ENCODE measurements at regions not wholly inside any gene's neighbourhood (a gene's known extent, or its start where the extent isn't known, plus 50 kb on each side); places are given as distances from the start of the nearest gene placed in this dataset.

DNA sequence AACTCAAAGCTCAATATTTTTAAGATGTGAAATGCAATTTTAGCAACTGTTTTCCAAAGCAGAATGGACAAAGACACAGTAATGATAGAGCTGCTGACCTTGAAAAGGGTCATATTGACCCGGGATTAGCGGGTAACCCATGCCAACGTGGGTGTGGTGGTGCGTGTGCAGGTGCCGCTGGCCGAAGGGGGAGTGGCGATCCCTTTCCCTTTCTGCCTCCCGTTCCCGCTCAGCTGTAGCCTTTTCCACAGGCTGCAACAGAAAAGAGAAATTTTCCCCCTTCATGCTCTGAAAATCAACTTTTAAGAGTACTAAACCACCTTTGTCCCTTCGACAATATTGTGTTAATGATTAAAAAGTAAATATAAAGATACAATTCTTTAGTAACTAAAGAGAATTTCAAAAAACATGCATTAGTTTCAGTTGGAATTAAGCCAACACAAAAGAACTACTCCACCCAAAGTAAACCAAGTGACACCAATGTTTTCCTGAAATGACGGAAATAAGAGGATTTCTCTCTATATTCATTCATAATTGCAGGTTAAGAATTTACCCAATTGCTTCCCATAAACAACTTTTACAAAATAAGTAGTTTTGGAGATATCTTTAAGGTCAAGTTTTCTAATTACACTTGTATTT is 105.2 kb downstream of the ZNF608 start:
- H3K4me1 ChIP-seq (ENCODE audit: control insufficient read depth, insufficient read depth, low read length): peaks cover 19% of the 10 kb centered on the region
- no peaks in the 10 kb centered on the region for H3K36me3 ChIP-seq (ENCODE audit: control insufficient read depth, insufficient read depth, low read length)
- no peaks in the 10 kb centered on the region for H3K9me3 ChIP-seq (ENCODE audit: control insufficient read depth, low read length)
- H3K9ac ChIP-seq (ENCODE audit: low read length): no peak overlapping the region
- H3K27me3 ChIP-seq (ENCODE audit: control insufficient read depth, insufficient read depth, low read length): no peaks in the 10 kb centered on the region
- no peak overlapping the region for H3K4me3 ChIP-seq (ENCODE audit: low read length)

DNA sequence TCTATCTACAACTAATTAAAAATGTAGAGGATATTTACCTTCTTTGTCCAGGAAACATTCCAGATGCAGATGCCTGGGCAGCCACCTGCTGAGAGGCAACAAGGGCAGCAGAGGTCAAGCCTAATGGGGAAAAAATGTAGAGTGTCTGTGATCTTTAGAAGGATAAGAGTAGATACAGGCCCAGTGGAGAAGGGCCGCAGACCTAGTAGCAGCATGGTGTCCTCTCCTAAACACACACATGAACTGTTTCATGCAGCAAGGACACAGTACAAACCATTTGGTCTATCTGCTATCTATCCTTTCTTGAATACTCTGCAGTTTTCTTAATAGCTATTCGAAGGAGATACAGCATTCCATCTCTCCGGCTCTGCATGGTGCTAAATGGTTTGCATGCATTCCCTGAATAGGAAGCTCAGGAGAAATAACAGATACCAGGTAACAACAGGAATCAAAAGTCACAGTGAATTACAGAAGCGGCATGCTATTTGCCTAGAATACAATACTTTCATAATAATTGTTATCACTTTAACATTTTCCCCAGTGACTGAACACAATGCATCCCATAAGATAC is 107.3 kb downstream of the ZNF608 start:
- Histone ChIP-seq H3K36me3 (ENCODE audit: control insufficient read depth, insufficient read depth, low read length) (no peaks in the 10 kb centered on the region), H3K27me3 (ENCODE audit: control insufficient read depth, insufficient read depth, low read length) (no peaks in the 10 kb centered on the region), H3K9me3 (ENCODE audit: control insufficient read depth, low read length) (no peaks in the 10 kb centered on the region), H3K4me3 (ENCODE audit: low read length) (no peak overlapping the region), H3K9ac (ENCODE audit: low read length) (no peak overlapping the region), H3K4me1 (ENCODE audit: control insufficient read depth, insufficient read depth, low read length) (peaks cover 34% of the 10 kb centered on the region)

DNA sequence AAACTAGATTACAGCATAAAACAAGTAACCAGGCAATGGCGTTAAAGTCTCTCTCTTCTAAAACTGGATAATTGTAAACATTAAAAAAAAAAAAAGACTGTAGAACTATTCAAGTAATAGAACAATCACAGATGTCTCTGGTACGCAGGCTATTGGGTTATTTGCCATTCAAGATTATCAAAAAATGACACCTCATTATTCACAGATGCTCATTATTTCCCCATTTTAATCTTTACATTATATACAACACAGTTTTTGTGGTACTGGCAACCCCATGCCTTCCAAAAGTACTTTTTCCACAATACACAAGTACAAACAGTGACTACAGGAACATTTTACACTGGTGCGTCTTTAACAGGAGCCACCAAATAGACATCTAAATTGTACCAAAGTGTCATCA is 109.4 kb downstream of the ZNF608 start:
- no peak overlapping the region for H3K4me3 ChIP-seq (ENCODE audit: low read length)
- H3K4me1 ChIP-seq (ENCODE audit: control insufficient read depth, insufficient read depth, low read length): peaks cover 31% of the 10 kb centered on the region
- H3K9me3 ChIP-seq (ENCODE audit: control insufficient read depth, low read length): no peaks in the 10 kb centered on the region
- no peak overlapping the region for H3K9ac ChIP-seq (ENCODE audit: low read length)
- H3K36me3 ChIP-seq (ENCODE audit: control insufficient read depth, insufficient read depth, low read length): no peaks in the 10 kb centered on the region
- no peaks in the 10 kb centered on the region for H3K27me3 ChIP-seq (ENCODE audit: control insufficient read depth, insufficient read depth, low read length)

- no peaks in the 10 kb centered on the region for H3K9me3 ChIP-seq (ENCODE audit: control insufficient read depth, low read length)
- H3K4me3 ChIP-seq (ENCODE audit: low read length): no peak overlapping the region
- no peak overlapping the region for H3K9ac ChIP-seq (ENCODE audit: low read length)
- H3K36me3 ChIP-seq (ENCODE audit: control insufficient read depth, insufficient read depth, low read length): no peaks in the 10 kb centered on the region
- peaks cover 18% of the 10 kb centered on the region for H3K4me1 ChIP-seq (ENCODE audit: control insufficient read depth, insufficient read depth, low read length)
- H3K27me3 ChIP-seq (ENCODE audit: control insufficient read depth, insufficient read depth, low read length): no peaks in the 10 kb centered on the region
Observed at GRCh38 chr5:124634741-124635323, 111.6 kb downstream of the ZNF608 start.

GRCh38 chr5:124634228-124634739 is 112.2 kb downstream of the ZNF608 start:
- Histone ChIP-seq H3K4me3 (ENCODE audit: low read length) (no peak overlapping the region), H3K9ac (ENCODE audit: low read length) (no peak overlapping the region), H3K9me3 (ENCODE audit: control insufficient read depth, low read length) (no peaks in the 10 kb centered on the region), H3K36me3 (ENCODE audit: control insufficient read depth, insufficient read depth, low read length) (no peaks in the 10 kb centered on the region), H3K4me1 (ENCODE audit: control insufficient read depth, insufficient read depth, low read length) (peaks cover 18% of the 10 kb centered on the region), H3K27me3 (ENCODE audit: control insufficient read depth, insufficient read depth, low read length) (no peaks in the 10 kb centered on the region)

GRCh38 chr5:124633209-124633608 is 113.2 kb downstream of the ZNF608 start:
- Histone ChIP-seq H3K36me3 (ENCODE audit: control insufficient read depth, insufficient read depth, low read length) (no peaks in the 10 kb centered on the region), H3K9ac (ENCODE audit: low read length) (no peak overlapping the region), H3K27me3 (ENCODE audit: control insufficient read depth, insufficient read depth, low read length) (no peaks in the 10 kb centered on the region), H3K4me3 (ENCODE audit: low read length) (no peak overlapping the region), H3K4me1 (ENCODE audit: control insufficient read depth, insufficient read depth, low read length) (peaks cover 18% of the 10 kb centered on the region), H3K9me3 (ENCODE audit: control insufficient read depth, low read length) (no peaks in the 10 kb centered on the region)

DNA sequence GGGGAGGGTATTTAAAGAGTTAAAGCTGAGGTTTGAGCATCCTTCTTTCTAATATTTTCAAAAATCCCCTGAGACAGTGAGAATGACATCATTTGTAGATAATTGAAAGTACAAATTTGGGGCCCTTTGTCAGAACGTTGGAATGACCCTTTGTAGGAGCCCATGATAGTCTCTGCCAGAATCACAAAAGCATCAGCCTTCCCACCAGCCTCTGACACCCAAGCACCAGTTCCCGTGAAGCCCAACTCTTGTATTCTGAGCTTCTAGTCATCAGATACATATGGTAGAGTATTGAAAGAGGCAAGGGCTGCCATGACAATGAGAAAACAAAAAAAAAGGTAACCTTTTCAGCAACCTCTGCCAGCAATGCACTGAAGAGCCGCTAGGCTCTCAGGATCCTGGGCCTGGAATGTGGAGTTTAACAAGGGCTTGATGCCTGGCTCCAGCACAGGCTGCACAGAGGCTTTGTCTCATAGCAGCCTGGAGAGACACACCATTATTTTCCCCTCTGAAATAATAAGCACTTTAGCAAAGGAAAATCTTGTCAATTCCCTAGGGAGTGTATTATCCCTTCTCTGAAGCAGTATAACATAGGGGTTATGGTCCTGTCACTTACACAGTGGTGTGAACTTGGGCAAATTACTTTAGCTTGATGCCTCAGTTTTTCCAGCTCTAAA is 114.4 kb downstream of the ZNF608 start:
- Histone ChIP-seq H3K27me3 (ENCODE audit: control insufficient read depth, insufficient read depth, low read length) (no peaks in the 10 kb centered on the region), H3K36me3 (ENCODE audit: control insufficient read depth, insufficient read depth, low read length) (no peaks in the 10 kb centered on the region), H3K9me3 (ENCODE audit: control insufficient read depth, low read length) (no peaks in the 10 kb centered on the region), H3K4me1 (ENCODE audit: control insufficient read depth, insufficient read depth, low read length) (peaks cover 18% of the 10 kb centered on the region), H3K9ac (ENCODE audit: low read length) (no peak overlapping the region), H3K4me3 (ENCODE audit: low read length) (no peak overlapping the region)

GRCh38 chr5:124630767-124631704 is 115.4 kb downstream of the ZNF608 start:
- H3K4me3 ChIP-seq (ENCODE audit: low read length): no peak overlapping the region
- no peaks in the 10 kb centered on the region for H3K9me3 ChIP-seq (ENCODE audit: control insufficient read depth, low read length)
- H3K36me3 ChIP-seq (ENCODE audit: control insufficient read depth, insufficient read depth, low read length): no peaks in the 10 kb centered on the region
- H3K9ac ChIP-seq (ENCODE audit: low read length): no peak overlapping the region
- peaks cover 18% of the 10 kb centered on the region for H3K4me1 ChIP-seq (ENCODE audit: control insufficient read depth, insufficient read depth, low read length)
- H3K27me3 ChIP-seq (ENCODE audit: control insufficient read depth, insufficient read depth, low read length): no peaks in the 10 kb centered on the region

DNA sequence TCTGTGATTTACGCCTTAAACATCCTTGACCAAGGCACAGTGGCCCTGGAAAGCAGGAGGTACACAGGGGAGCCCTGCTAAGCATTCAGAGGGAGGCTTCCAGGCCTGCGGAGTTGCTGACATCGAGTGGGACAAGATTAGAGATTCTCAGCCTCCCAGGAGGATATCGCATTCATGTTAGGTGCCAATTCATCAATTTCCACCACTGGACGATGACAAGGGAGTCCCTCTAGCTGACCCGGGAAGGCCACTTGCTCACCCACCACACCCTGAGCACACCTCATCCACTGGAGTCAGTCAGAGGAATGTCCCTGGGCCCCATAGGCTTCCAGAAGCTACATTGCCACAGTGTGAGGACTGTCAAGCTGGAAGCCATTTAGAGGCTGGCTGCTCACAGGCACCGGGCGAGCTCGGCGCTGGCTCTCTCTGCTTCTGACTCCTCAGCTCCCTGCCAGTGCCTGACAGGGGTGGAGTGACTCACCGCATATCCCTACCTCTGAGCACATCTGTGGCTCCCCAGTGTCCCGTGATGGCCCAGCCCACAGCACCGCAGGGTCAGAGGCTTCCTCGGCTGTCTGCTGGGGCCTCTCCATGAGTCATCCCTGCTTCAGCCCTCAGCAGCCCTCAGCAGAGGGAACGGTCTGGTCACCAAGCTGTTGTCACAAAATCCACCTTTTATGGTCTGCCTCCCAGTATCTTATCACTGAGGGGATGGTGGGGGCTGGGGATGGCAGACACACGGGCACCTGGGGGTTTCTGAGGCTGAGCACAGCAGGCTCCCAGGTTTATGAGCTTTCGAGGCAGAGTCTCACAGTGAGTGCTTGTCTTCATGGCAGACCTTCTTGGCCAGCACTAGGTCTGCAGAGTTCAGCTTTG is 117.5 kb downstream of the ZNF608 start:
- Histone ChIP-seq H3K4me3 (ENCODE audit: low read length) (no peak overlapping the region), H3K27me3 (ENCODE audit: control insufficient read depth, insufficient read depth, low read length) (no peaks in the 10 kb centered on the region), H3K9me3 (ENCODE audit: control insufficient read depth, low read length) (no peaks in the 10 kb centered on the region), H3K36me3 (ENCODE audit: control insufficient read depth, insufficient read depth, low read length) (no peaks in the 10 kb centered on the region), H3K9ac (ENCODE audit: low read length) (no peak overlapping the region), H3K4me1 (ENCODE audit: control insufficient read depth, insufficient read depth, low read length) (no peaks in the 10 kb centered on the region)

DNA sequence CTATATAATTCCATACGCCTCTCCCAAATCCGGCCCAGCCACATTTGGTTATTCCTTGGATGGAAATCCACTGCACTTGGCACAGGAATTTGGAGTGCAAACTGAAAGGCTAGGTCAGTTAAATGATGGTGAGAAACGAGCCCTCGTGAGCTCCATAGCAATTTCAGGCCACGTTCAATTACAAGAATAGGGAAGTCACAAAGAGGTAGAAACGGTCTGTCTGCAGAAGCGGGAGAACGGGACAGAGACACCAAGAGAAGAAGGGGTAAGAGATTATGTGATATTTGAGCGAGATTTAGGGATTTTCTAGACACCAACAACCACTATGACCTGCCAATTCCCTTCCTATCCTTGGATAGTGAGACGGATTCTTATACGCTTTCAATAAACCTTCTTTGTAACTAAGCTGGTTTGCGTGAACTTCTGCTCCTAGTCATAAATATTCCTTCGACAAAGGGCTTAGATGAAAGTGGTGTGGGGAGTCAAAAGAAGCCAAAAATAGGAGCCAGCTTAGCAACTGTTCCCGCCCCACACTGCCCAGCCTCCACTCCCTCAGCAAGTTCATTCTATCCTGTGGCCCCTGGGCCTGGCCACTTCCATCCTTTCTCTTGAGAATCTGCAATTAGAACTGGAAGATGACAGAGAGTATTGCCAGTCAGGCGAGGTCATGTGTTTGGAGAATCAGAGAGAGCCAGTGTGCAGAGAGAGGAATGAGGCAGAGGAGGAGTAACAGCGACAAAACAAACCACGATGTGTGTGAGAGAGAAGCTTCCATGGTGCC is 118.4 kb downstream of the ZNF608 start:
- Histone ChIP-seq H3K36me3 (ENCODE audit: control insufficient read depth, insufficient read depth, low read length) (no peaks in the 10 kb centered on the region), H3K27me3 (ENCODE audit: control insufficient read depth, insufficient read depth, low read length) (no peaks in the 10 kb centered on the region), H3K4me3 (ENCODE audit: low read length) (no peak overlapping the region), H3K9me3 (ENCODE audit: control insufficient read depth, low read length) (no peaks in the 10 kb centered on the region), H3K9ac (ENCODE audit: low read length) (no peak overlapping the region), H3K4me1 (ENCODE audit: control insufficient read depth, insufficient read depth, low read length) (no peaks in the 10 kb centered on the region)

Data from mucosa of stomach (tissue), 1 donor.